BE2C (cell line): ENCODE measurements at regions not wholly inside any gene's neighbourhood (a gene's known extent, or its start where the extent isn't known, plus 50 kb on each side); places are given as distances from the start of the nearest gene placed in this dataset.

Experiments
- DNase-seq: peaks from one replicate; pipeline ENCODE4 v3.0.0-alpha.2; 2020
- H3K27me3 ChIP-seq: fragments of 250-450 bp; sonication (Bioruptor Pico); 2 replicates; pipeline ENCODE4 v1.5.1; 2020; ENCODE audit warnings: mild to moderate bottlenecking
- H3K36me3 ChIP-seq: fragments of 250-450 bp; sonication (Bioruptor Pico); 2 replicates; pipeline ENCODE4 v1.5.1; 2020; ENCODE audit warnings: mild to moderate bottlenecking
- H3K4me1 ChIP-seq: fragments of 250-450 bp; sonication (Bioruptor Pico); 2 replicates; pipeline ENCODE4 v1.5.1; 2020
- H3K4me3 ChIP-seq: 2 replicates; pipeline ENCODE4 v1.5.1; 2011; ENCODE audit warnings: low read depth, low read length
- H3K9me3 ChIP-seq: fragments of 250-450 bp; sonication (Bioruptor Pico); 2 replicates; pipeline ENCODE4 v1.5.1; 2020
- TF ChIP-seq, protein P1 (sequence below): IDR thresholded peaks from 2 replicates; pipeline ENCODE4 v1.5.1; 2012; ENCODE audit warnings: mild to moderate bottlenecking, low read depth, low read length

DNA sequence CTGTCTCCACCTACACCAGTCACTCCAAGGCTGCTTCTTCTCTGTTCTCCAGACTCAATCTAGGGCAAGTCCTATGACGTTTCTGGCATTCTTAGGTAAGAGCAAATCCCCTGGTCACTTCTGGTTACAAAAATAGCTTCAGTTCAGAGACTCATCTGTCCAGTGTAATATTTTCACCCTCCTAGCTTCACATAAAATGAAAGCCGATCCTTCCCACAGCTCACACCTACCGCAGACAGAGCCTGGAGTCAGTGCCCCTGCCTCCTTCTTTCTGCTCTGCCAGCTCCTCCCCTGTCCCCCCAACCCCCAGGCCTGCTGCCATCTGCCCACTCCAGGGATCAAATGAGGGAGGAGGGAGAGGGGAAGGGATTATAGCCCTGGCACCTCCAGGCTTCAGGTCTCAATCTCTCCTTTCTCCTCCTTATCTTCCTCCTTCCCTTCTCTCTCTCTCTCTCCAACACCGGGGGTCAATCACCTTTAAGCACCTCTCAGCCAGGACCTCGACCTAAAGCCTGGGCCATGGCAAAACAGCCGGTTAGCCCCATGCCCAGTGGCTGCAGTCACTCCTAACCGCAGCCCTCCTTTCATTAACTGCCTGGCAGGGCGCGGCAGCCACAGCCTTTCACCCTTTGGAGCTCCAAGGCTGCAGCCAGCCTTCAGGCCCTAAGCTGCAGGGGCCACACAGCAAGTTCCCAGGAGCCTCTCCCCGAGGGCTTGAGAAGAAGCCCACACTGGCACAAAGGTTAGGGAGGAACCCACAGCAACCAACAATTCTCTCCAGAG lies 292.6 kb upstream of the MGMT start:
- H3K4me1 ChIP-seq = no peaks in the 10 kb centered on the region
- no peaks in the 10 kb centered on the region for H3K36me3 ChIP-seq
- no peak overlapping the region for H3K4me3 ChIP-seq
- TF ChIP-seq, protein P1, sequence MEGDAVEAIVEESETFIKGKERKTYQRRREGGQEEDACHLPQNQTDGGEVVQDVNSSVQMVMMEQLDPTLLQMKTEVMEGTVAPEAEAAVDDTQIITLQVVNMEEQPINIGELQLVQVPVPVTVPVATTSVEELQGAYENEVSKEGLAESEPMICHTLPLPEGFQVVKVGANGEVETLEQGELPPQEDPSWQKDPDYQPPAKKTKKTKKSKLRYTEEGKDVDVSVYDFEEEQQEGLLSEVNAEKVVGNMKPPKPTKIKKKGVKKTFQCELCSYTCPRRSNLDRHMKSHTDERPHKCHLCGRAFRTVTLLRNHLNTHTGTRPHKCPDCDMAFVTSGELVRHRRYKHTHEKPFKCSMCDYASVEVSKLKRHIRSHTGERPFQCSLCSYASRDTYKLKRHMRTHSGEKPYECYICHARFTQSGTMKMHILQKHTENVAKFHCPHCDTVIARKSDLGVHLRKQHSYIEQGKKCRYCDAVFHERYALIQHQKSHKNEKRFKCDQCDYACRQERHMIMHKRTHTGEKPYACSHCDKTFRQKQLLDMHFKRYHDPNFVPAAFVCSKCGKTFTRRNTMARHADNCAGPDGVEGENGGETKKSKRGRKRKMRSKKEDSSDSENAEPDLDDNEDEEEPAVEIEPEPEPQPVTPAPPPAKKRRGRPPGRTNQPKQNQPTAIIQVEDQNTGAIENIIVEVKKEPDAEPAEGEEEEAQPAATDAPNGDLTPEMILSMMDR = no peak
- no peaks in the 10 kb centered on the region for H3K9me3 ChIP-seq
- no peak for DNase-seq
- H3K27me3 ChIP-seq = no peaks in the 10 kb centered on the region

DNA sequence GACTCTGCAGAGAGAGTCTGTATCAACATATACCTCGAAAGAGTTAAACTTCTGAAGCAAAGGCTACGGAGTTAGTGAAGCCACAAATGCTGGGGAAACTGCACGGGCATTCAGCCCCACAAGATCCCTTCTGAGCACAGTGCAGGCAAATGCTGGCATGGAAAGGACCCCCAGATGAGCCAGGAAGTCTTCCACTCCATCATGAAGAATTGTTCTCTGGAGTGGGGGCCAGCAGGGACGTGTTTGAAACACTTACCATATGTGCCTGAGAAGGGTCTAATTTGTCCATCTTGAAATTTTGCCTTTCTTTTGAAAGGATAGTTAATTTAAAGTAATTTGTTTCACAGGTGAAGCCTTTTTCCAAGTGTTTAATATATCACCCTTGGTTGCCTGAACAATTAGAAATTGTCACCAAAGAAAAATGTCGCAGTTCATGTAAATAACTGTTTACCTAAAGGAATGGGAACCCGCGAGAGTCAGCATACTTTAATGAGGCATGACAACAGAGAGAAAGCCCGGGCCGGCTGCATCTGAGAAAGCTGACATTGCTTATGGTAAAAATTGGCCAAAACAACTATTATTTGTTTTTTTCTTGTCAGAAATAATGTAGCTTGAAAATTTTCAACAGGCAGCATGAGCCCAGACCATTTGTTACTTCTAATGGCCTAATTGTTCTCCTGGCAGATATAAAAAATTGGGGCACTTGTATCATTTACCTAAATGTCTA lies 287.6 kb upstream of the MGMT start:
- TF ChIP-seq, protein P1 = no peak
- Histone ChIP-seq H3K9me3 (no peaks in the 10 kb centered on the region), H3K36me3 (no peaks in the 10 kb centered on the region), H3K4me1 (no peaks in the 10 kb centered on the region), H3K27me3 (no peaks in the 10 kb centered on the region), H3K4me3 (no peak overlapping the region)
- no peak for DNase-seq

DNA sequence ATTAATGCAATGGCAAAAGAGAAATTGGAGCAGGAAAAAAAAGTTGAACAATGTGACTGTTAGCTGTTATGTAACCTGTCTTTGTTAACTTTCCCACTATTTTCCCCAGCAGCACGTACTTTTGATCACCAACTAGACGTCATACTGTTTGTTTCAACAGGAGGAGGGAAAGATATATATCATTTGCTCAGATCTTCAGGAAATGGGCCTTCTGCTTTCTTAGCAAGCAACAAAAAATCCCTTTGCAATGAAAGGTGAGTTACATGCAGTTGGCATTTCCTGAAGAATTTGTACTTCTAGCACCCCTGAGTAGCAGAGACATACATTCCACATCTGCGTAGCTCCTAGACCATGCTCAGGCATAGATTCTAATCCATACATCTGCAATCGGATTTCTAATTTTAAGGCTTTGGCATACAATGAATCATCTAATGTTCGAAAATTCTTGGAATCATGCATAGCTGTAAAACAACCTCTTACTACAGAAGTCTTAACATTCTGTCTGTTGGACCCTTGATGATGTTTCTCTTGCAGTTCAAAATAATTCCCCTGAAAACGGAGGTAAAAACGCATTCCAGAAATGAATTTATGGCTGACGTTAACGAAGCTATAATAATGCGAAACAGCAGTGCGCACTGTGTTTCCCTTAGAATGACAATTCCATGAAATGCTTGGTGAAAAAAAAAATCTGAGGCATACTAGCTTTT lies 286.9 kb upstream of the MGMT start:
- Histone ChIP-seq H3K27me3 (no peaks in the 10 kb centered on the region), H3K4me3 (no peak overlapping the region), H3K4me1 (no peaks in the 10 kb centered on the region), H3K36me3 (no peaks in the 10 kb centered on the region), H3K9me3 (no peaks in the 10 kb centered on the region)
- DNase-seq = no peak
- TF ChIP-seq, protein P1 = no peak

DNA sequence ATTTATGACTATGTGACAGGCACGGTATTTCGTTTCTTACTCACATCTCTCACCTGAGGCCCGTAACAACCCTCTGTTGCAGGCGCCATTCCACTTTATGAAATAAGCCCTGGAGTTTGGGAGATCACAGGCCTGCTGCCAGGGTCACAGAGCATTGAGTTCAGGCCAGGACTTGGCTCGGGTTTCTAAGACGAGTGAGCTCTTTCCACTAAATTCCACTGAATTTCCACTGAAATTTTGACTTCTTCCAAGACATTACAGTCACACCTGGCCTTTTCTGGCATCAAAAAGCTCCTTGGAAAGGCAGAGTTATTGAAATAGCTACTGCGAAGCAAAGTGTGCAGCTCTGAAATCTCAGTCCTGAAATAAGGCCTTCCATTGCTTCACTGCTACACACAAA lies 282.8 kb upstream of the MGMT start:
- Histone ChIP-seq H3K9me3 (no peaks in the 10 kb centered on the region), H3K4me1 (no peaks in the 10 kb centered on the region), H3K36me3 (no peaks in the 10 kb centered on the region), H3K27me3 (no peaks in the 10 kb centered on the region), H3K4me3 (no peak overlapping the region)
- TF ChIP-seq, protein P1 = no peak
- DNase-seq = no peak

DNA sequence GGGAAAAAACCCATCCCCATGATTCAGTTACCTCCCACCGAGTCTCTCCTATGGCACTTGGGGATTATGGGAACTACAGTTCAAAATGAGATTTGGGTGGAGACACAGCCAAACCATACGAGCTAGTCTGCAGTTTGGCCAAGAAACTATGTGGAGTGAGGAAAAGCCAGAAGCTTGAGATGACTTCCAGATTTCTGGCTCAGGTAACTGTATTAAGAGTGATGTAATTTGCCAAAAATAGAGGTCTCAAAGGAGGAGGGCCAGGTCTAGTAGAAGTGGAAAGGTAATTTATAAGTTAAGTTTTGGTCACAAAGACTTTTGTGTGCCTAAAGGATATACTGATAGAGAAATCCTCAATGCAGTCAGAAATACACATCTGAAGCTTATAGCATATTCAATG lies 279.7 kb upstream of the MGMT start:
- no peak overlapping the region for H3K4me3 ChIP-seq
- TF ChIP-seq, protein P1 = no peak
- no peaks in the 10 kb centered on the region for H3K27me3 ChIP-seq
- H3K4me1 ChIP-seq = no peaks in the 10 kb centered on the region
- no peaks in the 10 kb centered on the region for H3K9me3 ChIP-seq
- no peaks in the 10 kb centered on the region for H3K36me3 ChIP-seq
- no peak for DNase-seq

DNA sequence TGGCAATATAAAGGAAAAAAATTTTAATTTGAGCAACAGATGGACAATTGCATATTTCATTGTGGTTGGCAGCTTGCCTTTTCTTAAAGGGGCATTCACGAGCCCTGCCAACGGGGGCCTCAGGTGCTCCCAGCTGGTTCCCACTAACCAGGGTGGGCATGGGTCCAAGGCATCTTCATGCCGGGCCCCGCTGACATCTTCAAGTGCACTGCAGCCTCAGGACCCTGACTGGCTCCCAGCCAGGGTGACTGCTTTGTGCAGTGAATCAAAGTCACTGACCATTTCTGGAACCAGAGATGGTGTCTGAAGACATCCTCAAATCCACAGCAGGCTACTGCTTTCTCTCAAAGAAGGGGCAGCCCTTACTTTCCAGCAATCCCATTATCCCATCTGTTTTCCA lies 275.2 kb upstream of the MGMT start:
- H3K9me3 ChIP-seq = no peaks in the 10 kb centered on the region
- no peaks in the 10 kb centered on the region for H3K4me1 ChIP-seq
- no peak for DNase-seq
- no peak overlapping the region for H3K4me3 ChIP-seq
- TF ChIP-seq, protein P1 = no peak
- H3K27me3 ChIP-seq = no peaks in the 10 kb centered on the region
- H3K36me3 ChIP-seq = no peaks in the 10 kb centered on the region
